Stimulated activated CD4-positive, alpha-beta T cell treated with anti-CD3 and anti-CD28 coated beads, Interleukin-4, amount 100 ng/mL, for 24 hours (primary cell): ENCODE measurements at regions not wholly inside any gene's neighbourhood (a gene's known extent, or its start where the extent isn't known, plus 50 kb on each side); places are given as distances from the start of the nearest gene placed in this dataset.
"Not testable (repeated sequence)": the region's sequence is repeated elsewhere in the genome, so short reads cannot be mapped to it uniquely, and the experiment has no call there.

ENCODE experiments used
- DNase-seq: peaks from one replicate; pipeline ENCODE4 v3.0.0-alpha.2; 2020

DNA sequence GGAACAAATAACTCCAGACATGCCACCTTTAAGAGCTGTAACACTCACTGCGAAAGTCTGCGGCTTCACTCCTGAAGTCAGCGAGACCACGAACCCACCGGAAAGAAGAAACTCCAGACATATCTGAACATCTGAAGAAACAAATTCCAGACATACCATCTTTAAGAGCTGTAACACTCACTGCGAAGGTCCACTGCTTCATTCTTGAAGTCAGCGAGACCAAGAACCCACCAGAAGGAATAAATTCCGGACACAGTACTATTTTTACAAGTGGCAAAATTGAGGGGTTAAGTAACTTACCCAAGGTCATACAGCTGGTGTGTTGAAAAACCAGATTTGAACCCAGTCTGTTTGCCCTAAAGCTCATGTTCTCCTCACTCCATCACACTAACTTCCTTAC is 96.8 kb upstream of the GALNT15 start:
- not testable (repeated sequence) for DNase-seq

DNA sequence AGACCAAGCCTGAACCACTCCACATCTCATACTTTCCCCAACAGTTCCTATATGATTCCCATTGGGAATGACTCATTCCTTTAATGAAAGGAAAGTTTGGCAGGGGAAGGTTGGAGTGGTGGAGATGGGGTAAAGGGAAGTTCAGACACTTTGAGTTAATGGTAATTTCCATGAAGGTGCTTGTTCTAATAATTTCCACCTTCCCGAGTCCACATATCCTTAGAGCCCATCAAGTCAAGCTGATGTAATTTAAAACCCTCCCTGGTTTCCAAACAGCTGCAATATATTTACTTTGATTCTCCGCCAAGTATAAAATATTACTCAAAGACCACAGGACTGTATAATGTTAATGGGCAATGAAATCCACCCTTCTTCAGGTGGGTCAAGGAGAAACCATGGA is 95.0 kb upstream of the GALNT15 start:
- DNase-seq: no peak

DNA sequence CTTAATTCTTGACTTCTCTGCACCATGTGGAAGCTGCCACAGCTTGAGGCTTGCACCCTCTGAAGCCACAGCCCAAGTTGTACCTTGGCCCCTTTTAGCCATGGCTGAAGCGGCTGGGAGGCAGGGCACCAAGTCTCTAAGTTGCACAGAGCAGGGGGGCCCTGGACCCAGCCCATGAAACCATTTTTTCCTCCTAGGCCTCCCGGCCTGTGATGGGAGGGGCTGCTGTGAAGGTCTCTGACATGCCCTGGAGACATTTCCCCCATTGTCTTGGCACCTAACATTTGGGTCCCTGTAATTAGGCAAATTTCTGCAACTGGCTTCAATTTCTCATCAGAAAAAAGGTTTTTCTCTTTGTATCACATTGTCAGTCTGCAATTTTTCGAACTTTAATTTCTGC is 92.8 kb upstream of the GALNT15 start:
- DNase-seq: no peak

DNA sequence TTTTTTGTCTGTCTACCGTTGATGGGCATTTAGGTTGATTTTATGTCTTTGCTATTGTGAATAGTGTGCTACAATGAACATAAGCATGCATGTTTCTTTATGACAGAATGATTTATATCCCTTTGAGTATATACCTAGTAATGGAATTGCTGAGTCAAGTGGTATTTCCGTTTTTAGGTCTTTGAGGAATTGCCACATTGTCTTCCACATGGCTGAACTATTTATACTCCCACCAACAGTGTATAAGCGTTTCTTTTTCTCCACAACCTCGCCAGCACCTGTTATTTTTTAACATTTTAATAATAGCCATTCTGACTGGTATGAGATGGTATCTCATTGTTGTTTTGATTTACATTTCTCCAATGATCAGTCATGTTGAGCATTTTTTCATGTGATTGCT is 89.6 kb upstream of the GALNT15 start:
- DNase-seq: no peak

DNA sequence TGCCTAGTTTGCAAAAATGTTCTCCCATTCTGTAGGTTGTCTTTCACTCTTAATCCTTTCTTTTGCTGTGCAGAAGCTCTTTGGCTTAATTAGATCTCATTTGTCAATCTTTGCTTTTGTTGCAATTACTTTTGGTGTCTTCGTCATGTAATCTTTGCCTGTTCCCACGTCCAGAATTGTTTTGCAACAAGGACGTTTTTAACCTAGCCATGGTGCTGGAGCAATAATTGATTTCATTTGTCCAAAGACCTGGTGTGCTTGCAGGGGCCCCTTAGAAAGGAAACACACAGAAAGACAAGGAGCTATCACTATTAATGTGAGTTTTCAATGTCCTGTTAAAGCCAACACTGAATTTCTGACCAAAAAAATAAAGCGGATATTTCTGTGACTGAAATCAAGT is 89.1 kb upstream of the GALNT15 start:
- no peak for DNase-seq

DNA sequence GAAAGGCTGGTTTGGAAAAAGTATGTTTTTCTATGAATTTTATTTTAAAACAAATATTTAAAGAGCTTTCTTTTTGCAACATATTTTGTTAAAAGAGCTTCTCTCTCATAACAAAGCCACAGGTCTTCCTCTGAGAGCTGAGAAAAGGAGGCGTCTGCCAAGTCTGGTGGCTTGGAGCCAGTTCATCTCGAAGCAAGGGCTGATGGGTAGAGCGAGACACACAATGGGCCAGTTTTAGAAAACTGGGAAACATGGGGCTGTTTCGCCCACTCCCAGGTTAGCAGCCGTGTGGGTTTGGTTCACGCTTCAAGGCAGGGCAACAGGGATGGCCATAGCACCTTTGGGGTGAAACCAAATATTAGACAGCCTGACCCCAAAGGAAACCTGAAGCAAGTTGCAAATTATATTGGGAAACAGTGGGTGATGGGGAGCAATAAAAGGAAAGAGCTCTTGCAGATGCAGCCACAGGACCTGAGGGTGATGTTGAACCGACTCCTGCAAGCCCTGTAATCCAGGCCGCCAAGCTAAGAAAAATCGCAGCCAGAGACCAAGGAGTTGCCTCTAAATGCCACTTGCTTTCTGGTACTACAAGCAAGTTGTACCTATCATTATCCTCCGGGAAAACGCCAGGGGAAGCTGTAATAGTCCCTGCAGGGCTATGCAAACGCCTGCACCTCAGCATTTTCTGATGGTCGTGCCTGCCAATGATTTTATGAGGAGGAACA is 88.4 kb upstream of the GALNT15 start:
- no peak for DNase-seq

DNA sequence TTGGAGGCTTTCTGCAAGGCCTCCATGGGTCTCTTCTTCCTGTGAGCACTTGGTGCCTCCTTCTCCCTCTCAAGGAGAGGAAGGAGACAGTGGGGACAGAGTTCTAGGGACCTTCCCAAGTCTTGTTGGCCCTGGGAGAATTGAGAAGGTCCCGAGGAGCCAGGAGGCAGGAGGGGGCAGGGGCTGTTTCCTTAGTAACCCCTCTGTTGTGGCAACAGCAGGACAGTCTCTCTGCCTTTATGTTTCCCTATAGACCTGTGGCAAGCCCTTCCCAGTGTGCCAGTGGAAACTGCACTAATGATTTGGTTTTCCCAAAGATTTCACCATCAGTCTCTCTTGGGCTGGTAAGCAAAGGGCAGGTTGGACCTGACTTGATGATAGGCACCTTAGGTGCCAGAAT is 87.8 kb upstream of the GALNT15 start:
- no peak for DNase-seq

DNA sequence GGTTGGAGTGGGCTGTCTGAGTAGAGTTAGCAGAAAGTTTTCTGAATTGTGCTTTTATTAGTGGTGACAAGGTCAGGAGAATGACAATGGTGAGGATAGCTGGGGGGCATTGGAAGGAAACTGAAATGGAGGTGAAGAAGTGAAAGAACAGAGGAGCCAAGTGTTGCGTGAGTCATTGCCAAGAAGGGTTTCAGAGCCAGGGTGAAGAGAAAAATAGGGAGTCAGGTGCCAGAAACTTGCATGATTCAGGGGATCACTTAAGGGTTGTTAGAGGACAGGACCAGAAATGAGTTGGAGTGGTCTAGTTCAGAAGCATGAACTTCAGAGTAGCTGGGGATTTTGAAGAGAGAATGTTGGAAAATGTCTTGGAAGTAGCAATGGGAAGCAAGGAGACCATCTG is 86.0 kb upstream of the GALNT15 start:
- DNase-seq: no peak

DNA sequence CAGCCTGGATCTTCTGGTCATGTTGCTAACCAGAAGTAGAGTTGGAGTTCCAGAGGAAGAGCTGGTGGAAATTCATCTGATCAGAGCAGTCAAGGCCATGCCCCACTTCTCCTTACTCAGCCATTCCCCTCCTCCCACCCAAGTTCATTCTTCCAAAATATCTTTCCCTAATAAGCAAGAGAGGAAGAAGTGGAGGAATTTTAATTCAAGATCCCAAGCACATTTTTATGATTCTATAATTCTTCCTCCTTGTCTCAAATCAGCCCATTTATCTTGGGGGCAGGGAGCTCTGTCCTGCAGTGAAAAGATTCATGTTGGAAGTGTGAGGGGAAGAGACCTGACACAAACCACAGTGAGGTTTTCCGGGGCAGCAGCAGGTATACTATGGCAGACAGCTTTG is 85.0 kb upstream of the GALNT15 start:
- DNase-seq: no peak

DNA sequence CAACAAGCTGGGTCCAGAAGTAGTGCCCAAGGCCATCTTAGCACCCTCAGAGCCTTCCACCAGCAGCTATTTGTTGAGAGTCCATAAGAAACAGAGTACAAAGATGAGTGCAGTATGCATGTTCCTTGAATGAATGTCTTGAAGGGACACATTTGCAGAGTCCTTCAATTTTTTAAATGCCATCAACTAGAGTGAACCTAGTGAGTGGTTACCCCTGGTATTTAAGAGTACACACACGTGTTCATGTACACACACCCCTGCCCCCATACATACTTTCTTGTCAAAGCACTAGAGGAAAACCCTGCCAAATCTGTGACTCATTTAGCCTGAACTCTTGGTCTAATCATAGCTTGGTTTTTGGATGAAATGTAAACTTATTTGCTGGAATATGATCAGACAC is 84.5 kb upstream of the GALNT15 start:
- no peak for DNase-seq

DNA sequence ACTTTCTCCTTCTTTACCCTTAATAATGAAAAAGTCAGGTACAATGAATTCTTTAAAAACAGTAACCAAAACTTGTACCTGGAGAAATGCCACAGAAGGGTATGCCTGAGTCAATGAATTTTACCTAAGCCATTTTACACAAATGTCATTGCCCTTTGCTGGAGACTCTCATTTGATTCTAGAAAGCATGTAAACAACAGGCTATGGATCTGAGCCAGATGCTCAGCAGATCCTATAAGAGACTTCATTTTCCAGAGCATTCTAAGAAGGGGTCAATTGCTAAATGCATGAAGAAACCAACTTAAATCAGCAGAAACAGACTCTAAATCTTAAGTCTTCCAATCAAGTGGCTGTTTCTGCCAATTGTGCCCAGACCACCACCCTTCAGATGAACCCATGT is 83.8 kb upstream of the GALNT15 start:
- DNase-seq: no peak

DNA sequence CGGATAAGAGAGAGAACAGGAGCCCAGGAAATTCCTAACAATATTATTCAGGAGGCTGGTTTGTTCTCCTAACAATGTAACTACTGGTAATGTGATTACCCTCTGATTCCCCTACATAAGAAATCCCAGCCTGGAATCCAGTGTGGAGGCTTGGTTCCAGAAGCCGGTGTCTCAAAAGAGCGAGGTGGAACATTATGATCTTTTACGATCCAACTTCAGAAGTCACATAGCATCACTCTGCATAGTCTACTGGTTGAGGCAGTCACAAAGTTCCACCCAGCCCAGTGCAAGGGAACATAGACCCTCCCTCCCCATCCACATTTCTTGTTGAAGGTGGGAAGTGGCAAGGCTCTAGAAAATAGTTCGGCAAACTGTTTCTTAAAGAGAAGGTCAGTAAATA is 81.6 kb upstream of the GALNT15 start:
- no peak for DNase-seq

DNA sequence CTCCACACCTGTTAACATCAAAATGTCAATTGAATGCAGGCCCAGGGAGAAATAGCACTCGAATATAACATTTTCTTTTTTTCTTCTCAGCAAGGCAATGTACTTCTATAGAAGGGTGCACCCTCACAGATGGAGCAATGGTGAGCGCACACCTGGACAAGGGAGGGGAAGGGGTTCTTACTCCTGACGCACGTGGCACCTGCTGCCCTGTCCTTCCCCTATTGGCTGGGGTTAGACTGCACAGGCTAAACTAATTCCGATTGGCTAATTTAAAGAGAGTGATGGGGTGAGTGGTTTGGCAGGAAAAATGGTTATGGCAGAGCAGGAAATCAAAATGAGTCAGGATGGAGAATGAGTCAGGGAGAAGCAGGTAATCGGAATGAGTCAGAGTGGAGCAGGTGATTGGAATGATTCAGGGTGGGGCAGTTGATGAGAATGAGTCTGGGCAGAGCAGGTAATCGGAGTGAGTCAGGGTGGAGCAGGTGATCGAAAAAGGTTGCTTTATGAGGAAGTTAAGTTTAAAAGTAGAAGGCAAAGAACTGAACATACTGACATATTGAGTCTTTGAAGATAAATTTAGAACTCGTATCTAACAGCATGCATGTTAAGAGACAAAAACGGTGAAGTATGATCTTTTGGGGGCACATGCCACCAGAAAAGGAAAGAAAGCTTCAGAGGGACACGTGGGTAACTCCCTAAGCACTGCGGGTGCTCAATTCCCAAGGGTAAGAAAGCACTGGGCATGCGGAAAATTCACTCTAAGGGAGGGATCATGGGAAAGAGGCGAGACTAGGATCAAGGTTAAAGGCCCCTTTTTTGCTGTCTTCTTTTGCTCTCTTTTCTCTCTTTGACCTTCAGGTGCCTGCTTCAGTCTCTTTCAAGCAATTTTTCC is 72.9 kb upstream of the GALNT15 start:
- no peak for DNase-seq

DNA sequence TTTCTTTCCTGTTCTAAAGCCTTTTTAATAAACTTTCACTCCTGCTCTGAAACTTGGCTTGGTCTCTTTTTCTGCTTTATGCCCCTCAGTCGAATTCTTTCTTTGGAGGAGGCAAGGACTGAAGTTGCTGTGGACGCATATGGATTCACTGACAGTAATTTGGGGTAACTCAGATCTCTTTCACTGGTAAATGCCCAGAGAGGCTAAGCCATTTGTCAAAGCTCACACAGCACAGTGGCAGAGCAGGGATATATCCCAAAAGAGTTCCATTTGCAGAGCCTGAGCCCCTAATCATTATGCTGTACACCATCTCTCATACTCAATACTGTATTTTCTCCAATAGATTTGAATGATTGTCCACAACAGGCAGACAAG is 72.3 kb upstream of the GALNT15 start:
- DNase-seq: no peak

DNA sequence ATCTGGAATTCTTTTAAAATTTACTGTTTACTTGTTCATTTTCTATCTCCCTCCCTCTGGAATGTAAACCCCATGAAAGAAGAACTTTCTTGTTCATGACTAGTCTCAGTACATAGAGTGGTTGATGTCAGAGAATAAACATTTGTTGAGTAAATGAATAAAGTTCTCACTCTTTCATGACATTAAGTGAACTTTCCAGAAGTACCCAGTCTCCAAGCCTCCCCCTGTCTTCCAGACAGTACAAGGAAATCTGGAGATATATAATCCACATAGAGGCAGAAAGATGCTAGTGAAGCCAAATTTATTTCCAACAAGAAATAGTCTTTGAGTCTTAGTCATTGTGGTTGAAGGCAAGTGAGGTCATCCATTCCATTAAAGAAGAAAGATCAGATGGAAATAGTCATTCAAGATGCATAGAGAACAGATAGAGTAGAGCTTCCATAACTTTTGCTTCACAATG is 71.5 kb upstream of the GALNT15 start:
- no peak for DNase-seq

DNA sequence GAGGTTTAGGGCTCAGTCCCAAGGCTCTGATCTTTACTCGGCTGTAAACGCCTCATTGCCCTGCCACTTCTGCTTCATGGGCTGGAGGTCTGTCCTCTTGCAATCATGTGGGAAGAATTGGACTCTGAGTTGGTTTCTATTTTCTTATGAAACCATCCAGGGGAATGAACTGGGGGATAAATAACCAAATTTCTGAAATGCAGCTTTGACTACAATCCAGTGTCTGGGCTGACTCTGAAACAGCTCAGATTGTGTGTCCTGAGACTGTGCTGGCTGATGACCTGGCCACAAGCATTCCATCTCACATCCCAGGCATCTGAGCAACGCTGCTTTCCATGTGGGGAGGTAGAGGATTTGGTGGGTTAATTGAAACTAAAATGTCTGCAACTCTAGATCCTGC is 71.0 kb upstream of the GALNT15 start:
- DNase-seq: no peak

DNA sequence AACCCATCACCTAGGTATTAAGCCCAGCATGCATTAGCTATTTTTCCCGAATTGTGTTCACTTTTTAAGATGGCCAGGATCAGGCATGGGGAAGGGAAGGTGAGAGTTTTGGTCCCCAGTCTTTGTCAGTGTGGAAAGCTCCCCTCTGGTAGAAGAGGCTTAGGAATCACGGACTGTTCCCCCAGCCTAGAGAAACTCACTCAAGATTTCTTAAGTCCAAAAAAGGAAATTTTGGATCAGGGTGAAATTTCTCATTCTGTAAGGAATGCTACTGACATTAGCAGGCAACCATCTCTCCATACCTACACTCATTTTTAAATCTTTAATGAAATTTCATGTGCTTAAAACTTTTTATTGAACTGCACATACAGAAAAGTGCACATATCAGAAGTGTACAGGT is 70.3 kb upstream of the GALNT15 start:
- DNase-seq: no peak

DNA sequence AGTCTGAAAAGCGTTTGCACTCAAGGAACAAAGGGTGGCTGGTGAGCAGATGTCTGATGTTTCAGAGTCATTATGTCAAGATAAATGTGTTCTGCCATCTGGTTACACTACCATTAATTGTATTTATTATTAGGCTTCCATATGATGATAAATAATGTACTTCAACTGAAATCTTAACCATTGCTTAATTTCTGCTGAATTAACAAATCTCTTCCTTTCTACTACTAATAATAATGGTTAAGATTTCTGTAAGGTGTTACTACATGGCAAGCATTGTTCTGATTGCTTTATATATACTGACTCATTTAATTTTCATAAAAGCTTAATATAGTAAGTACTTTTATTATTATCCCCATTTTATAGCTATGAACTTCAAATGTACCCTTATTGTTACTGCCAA is 68.4 kb upstream of the GALNT15 start:
- no peak for DNase-seq

DNA sequence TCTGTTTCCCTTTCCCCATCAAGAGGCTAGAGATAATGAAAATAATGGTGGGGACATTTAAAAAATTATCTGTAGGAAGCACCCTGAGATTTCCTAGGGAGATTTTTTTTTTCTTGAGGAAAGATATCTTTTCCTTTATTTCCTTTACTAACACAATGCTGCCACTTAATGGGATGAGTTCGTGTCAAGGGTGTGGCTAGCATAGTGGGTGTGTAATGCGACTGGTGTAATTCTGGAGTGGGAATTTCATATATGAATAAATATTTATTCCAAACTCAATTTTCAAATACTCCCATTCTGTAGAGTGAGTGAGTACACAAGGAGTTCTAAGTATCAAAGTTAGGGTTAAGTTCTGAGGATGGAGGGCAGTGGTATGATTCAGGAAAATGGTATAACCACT is 66.1 kb upstream of the GALNT15 start:
- no peak for DNase-seq

DNA sequence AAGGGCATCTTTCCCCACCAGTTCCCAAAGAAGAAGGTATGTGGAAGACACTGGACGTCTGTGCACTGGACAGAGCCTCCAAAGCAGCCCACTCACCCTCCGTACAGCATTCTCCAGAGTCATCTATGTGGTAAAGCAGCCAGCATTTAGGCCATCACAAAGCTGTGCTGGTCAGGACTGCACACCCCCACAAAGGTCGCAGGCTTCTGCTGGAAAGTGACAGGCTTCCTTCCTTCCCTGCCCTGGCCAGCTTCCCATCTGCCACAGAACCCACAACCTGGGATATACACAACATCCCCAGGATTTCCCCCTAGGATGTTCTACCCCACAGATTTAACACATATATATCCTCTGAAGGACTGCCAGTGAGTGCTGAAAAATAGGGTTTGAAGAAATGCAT is 64.6 kb upstream of the GALNT15 start:
- DNase-seq: no peak

DNA sequence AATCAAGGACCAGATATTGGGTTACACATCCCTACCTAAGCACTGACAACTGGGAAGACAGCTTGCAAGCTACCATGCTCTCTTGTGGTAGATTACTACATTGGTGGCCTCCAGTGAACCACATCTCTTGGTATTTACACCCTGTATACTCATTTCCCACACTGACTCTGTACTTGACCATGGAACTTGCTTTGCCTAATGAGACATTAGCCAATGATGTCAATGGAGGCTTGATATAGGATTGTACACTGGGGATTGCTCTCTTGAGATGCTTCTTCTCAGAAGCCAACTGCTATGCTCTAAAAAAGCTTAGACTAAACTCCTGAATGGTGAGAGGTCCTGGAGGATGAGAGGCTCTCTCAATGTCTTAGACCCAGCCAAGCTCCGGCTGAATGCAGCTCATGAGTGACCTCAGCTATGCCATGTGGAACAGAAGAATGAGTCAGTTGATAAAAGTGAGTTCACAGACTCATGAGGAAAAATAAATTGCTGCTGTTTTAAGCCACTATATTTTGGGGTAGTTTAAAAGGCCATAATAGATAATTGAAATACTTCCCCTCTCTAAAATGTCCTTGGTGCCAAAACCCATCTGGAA is 61.5 kb upstream of the GALNT15 start:
- DNase-seq: no peak

DNA sequence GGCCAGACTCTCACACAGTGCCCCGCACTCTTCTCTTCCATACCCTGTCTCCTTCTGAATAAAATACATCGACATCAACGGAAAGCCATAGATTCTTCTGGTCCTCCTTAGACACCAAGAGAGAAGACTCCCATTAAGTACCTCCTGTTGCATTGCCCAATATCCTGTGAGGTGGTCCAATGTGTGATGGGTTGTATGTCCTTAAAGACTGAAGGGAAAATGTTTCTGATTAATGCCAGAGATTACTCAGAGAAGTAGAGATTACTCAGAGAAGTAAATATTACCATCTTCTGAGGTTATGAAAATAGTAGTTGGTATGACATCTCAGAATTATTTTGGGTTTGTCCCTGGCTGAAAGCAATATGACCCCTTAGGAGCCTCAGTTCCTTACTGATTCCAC is 60.8 kb upstream of the GALNT15 start:
- DNase-seq: no peak

DNA sequence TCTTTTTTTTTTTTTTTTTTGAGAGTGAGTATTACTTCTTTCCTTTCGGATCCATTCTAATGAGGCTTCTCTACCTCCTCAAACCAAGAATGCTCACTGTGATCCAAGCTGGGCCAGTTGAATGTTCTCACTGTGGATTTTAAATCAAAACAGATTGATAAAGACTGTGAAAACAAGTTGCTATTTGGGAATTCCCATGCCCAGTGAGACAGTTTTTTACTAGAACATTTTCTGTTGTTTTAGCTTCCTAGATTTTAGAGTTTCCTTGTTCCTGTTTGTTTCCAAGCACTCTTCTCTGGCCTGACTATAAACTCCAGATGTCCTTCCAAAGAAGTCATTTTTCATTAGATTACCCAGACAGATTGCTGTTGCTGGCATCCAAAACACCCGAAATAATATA is 60.1 kb upstream of the GALNT15 start:
- no peak for DNase-seq

DNA sequence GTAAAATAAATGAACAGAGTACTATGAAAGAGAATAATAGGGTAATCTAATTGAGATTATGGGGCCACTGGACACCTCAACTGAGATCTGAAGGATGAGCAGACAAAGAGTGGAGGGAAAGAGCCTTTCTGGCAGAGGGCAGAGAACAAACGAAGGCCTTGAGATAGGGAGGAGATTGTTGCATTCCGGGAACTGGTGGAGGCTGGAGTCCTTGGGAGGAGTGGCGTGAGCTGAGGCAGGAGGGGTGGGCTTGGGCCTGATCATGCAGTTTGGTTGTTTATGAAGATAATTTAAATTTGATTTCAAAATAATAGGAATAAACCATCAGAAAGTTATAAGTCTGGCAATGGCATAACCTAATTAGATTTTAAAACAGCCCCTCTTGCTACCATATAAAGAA is 59.5 kb upstream of the GALNT15 start:
- DNase-seq: no peak
